ENCODE measurements at regions not wholly inside any gene's neighbourhood (a gene's known extent, or its start where the extent isn't known, plus 50 kb on each side); places are given as distances from the start of the nearest gene placed in this dataset.

DNA sequence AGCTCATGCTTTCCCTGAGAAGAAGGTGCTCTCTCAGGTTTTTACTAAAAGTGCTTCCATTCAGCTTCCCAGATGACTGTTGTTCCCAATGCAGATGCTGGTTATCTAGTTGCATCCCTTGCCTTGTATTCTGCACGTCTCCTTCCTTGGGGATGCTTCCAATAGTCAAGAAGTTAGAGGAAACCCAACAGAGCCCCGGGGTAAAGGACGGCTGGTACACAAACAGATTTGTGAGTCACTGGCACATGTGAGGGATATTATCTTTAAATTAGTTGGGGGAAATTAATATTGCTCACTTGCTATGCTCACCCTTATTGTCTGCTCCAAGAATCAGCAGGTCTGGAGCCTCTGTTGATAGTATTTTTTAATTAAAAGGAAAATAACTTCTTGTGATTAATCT lies 465.2 kb upstream of the BOD1L1 start:
- TF ChIP-seq GATA2 (IDR thresholded peaks at IDR 0.05; ENCODE audit: low read depth, low read length) (no peak), GATA3 (IDR thresholded peaks at IDR 0.05; ENCODE audit: low read depth, low read length) (no peak)

All from SH-SY5Y (cell line).